GM12864 (cell line): ENCODE measurements at regions not wholly inside any gene's neighbourhood (a gene's known extent, or its start where the extent isn't known, plus 50 kb on each side); places are given as distances from the start of the nearest gene placed in this dataset.

Source experiments
- DNase-seq: peaks from one replicate; pipeline ENCODE4 v3.0.0-alpha.2; 2011; ENCODE audit warnings: low read depth
- H3K4me3 ChIP-seq: 2 replicates; pipeline ENCODE4 v1.5.1; 2011; ENCODE audit warnings: mild to moderate bottlenecking, low read depth, low read length, control low read depth
- TF ChIP-seq, protein P1 (sequence below): IDR thresholded peaks from 2 replicates; pipeline ENCODE4 v1.5.1; 2011; ENCODE audit warnings: low read depth, mild to moderate bottlenecking, moderate library complexity, low read length, control low read depth, inconsistent platforms; ENCODE audit errors: missing control alignments

DNA sequence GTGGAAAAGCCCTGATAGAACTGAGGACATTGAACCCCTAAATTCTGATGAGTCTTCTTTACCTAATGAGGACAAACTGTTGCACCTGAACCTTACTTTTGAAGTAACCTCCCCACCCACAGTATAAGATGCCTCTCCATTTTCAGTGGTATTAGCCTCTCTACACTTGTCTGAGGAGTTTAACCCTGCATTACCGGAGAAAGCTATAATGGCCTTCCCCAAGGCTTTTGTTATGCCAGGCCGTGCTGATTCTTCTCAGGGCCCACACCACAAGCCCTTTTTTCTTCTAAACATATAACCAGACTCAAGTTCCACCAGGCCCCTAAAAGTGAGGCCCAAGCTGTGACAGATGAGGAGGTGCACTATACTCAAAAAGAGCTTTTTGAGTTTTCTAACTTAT lies 345.8 kb upstream of the GRID2 start:
- TF ChIP-seq, protein P1, sequence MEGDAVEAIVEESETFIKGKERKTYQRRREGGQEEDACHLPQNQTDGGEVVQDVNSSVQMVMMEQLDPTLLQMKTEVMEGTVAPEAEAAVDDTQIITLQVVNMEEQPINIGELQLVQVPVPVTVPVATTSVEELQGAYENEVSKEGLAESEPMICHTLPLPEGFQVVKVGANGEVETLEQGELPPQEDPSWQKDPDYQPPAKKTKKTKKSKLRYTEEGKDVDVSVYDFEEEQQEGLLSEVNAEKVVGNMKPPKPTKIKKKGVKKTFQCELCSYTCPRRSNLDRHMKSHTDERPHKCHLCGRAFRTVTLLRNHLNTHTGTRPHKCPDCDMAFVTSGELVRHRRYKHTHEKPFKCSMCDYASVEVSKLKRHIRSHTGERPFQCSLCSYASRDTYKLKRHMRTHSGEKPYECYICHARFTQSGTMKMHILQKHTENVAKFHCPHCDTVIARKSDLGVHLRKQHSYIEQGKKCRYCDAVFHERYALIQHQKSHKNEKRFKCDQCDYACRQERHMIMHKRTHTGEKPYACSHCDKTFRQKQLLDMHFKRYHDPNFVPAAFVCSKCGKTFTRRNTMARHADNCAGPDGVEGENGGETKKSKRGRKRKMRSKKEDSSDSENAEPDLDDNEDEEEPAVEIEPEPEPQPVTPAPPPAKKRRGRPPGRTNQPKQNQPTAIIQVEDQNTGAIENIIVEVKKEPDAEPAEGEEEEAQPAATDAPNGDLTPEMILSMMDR: no peak
- no peak for DNase-seq
- no peak overlapping the region for H3K4me3 ChIP-seq

DNA sequence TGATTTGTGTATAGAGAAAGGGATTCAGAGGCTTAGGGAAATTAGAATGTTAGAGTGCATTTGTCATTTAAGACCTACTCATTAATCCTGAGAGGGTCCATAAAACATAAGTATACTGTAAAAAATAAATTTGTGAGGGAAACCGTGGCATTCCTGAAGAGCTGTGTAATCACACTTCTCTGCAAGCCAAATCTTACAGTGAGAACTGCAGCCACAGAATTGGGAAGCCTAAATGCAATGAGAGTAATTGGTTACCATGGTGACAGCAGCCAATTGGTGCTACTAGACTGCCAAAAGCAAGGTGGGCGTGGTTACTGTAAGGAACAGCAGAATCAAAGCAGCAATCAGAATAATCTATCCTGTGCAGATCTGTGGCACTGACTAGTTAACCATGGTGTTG lies 345.2 kb upstream of the GRID2 start:
- H3K4me3 ChIP-seq: no peak overlapping the region
- no peak for DNase-seq
- TF ChIP-seq, protein P1: no peak

DNA sequence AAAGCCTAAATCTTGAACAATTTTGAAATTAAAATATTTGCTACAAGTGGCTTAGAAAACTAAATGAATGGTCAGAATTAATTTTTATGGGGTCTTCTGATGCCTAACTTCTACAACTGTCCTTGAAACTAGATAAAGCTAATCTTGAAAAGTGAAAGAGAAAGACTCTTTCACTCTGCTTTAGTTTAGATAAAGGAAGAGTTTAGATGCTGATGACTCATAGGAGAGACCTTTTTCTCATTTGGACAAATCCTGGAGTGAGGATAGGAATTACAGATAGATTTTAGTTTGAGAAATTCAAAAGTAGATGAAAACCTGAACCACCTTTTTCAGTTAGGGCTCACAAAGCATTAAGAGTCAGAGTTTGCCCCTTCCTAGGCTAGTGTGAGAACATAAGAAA lies 342.3 kb upstream of the GRID2 start:
- H3K4me3 ChIP-seq: no peak overlapping the region
- no peak for DNase-seq
- TF ChIP-seq, protein P1: no peak

DNA sequence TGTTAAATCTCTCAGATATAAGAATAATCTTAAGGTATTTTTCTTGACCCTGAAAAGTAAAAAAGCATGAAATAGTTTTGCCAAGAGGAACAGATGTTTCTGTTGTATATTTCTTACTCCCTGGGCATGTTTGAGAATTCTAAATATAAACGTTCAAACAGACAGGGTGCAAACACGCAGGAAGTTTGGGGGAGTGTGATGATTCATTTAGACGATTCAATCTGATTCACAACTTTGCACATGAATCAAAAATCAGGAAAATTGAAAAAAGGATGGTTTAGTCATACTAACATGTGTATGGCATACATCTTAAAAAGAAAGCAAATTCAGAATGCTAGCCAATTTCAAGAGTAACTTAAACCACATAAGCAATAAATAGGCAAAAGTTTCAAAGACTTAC lies 340.3 kb upstream of the GRID2 start:
- TF ChIP-seq, protein P1: no peak
- H3K4me3 ChIP-seq: no peak overlapping the region
- DNase-seq: no peak

DNA sequence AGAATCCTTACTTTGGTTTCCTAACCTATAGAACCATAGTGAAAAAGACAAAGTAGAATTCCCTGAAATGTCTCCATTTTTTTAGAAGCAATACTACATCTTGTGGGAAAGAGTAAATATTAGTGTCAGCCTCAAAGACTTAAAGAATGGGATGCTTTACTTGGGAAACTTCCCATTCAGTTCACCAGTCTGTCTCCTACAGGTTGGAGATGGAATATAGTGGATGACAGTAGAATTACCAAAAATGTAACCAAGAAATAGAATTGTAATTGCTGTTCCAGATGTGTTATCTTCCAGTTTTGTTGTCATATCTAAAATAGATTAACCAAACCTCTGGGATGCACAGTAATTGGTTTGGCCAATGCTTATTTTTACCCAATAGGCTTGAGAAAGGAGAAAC lies 338.6 kb upstream of the GRID2 start:
- TF ChIP-seq, protein P1: no peak
- DNase-seq: no peak
- H3K4me3 ChIP-seq: no peak overlapping the region

DNA sequence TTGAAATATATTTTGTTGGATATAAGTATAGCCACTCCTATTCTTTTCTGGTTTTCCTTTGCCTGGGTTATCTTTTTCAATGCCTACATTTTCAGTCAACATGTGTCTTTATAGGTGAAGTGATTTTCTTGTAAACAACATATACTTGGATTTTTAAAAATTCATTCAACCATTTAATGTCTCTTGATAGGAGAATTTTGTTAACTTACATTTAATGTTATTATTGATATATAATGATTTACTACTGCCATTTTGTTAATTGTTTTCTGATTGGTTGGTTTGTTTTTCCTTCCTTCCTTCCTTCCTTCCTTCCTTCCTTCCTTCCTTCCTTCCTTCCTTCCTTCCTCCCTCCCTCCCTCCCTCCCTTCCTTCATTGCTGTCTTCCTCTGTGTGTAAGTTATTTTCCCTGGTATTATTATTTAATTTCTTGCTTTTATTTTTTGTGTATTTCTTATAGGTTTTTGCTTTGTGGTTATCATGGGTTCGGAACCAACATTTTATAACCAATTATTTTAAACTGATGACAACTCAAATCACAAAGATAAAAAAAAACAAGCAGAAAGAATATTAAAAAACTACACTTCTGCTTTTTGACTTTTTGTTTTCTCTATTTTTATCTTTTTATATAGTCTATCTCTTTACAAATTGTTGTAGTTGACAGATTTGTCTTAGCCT lies 330.1 kb upstream of the GRID2 start:
- TF ChIP-seq, protein P1: no peak
- no peak for DNase-seq
- no peak overlapping the region for H3K4me3 ChIP-seq

DNA sequence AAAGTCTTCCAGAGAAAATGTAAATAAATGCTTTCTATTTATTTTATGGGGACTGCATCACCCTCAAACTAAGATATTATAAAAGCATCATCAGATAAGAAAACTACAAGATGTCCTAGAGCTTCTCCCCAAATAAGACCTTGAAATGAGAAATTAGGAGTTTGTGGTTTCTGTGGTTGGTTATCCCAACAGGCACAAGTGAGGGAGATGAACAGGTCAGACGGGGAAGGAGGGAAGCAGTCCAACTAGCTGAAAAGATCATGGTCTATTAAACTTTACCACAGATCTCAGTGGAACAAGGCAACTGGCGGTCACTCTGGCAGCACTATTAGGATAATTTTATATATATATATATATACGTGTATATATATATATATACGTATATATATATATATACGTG lies 319.3 kb upstream of the GRID2 start:
- H3K4me3 ChIP-seq: no peak overlapping the region
- TF ChIP-seq, protein P1: no peak
- DNase-seq: no peak
